Breast epithelium (tissue), 4 donors: ENCODE measurements at regions not wholly inside any gene's neighbourhood (a gene's known extent, or its start where the extent isn't known, plus 50 kb on each side); places are given as distances from the start of the nearest gene placed in this dataset.

Experiments
- DNase-seq, 2 donors: peaks; one replicate each; pipeline ENCODE4 v3.0.0-alpha.2; 2019; ENCODE audit warnings: low spot score in 2 of 2
- H3K27ac ChIP-seq, 2 donors: fragments of 200-600 bp; sonication (generic) in 1 of 2; one replicate each; pipeline ENCODE4 v1.5.1; 2016 to 2019; ENCODE audit warnings: mild to moderate bottlenecking in 1 of 2
- H3K27me3 ChIP-seq, 2 donors: fragments of 200-600 bp; sonication (generic) in 1 of 2; one replicate each; pipeline versions ENCODE4 v1.5.1 to v1.6.0; 2017 to 2019; ENCODE audit warnings: control low read depth in 1 of 2, mild to moderate bottlenecking in 1 of 2
- H3K36me3 ChIP-seq: fragments of 200-600 bp; one replicate; pipeline ENCODE4 v1.5.1; 2019
- H3K4me1 ChIP-seq, 2 donors: fragments of 200-600 bp; sonication (generic); one replicate each; pipeline ENCODE4 v1.5.1; 2016 to 2019; ENCODE audit warnings: control low read depth in 1 of 2
- H3K4me3 ChIP-seq, 3 donors: fragments of 200-600 bp; sonication (generic); 1 replicate in 2 of 3; 2 replicates in 1 of 3; pipeline ENCODE4 v1.5.1; 2016 to 2019; ENCODE audit warnings: mild to moderate bottlenecking in 3 of 3, moderate library complexity in 2 of 3
- H3K9me3 ChIP-seq, 2 donors: fragments of 200-600 bp; sonication (generic) in 1 of 2; one replicate each; pipeline ENCODE4 v1.5.1; 2016 to 2019; ENCODE audit warnings: control low read depth in 1 of 2
- CTCF ChIP-seq, 3 donors: fragments of 450-650 bp; IDR thresholded peaks; one replicate each; pipeline ENCODE4 v1.5.1; 2016 to 2017; ENCODE audit warnings: antibody characterized with exemption in 3 of 3, mild to moderate bottlenecking in 3 of 3, moderate library complexity in 3 of 3
- POLR2A ChIP-seq: fragments of 450-650 bp; IDR thresholded peaks from one replicate; pipeline ENCODE4 v1.6.1; 2016; ENCODE audit warnings: antibody characterized with exemption, mild to moderate bottlenecking, moderate library complexity
- POLR2AphosphoS5 ChIP-seq, 3 donors: sonication (generic); formaldehyde crosslinking; IDR thresholded peaks; one replicate each; pipeline ENCODE4 v1.6.1; 2017; ENCODE audit warnings: antibody characterized with exemption in 3 of 3
- intact Hi-C: fragments of 100-400 bp; cut with DNase I; formaldehyde crosslinking; loops from one replicate; pipeline ENCODE4 v1.15.1; 2023; ENCODE audit warnings: low total_unique reads

GRCh38 chr16:85433477-85433876 is 179.6 kb upstream of the GSE1 start:
- no peaks in the 10 kb centered on the region for H3K9me3 ChIP-seq
- H3K27me3 ChIP-seq = no peaks in the 10 kb centered on the region
- intact Hi-C loops = no loop called here
- no peak for DNase-seq
- H3K27ac ChIP-seq = no peak overlapping the region
- H3K4me3 ChIP-seq = no peak overlapping the region
- TF ChIP-seq POLR2A = no peak
- TF ChIP-seq CTCF (IDR thresholded peaks at IDR 0.05) = no peak
- H3K4me1 ChIP-seq = peaks cover 5 to 6% of the 10 kb centered on the region in 2 donors
- H3K36me3 ChIP-seq = no peaks in the 10 kb centered on the region

- Histone ChIP-seq H3K27ac (no peak overlapping the region), H3K36me3 (no peaks in the 10 kb centered on the region), H3K9me3 (no peaks in the 10 kb centered on the region), H3K4me1 (peaks cover 5 to 6% of the 10 kb centered on the region in 2 donors), H3K4me3 (no peak overlapping the region), H3K27me3 (no peaks in the 10 kb centered on the region)
- DNase-seq = no peak
- intact Hi-C loops = no loop called here
- no peak for TF ChIP-seq POLR2A
- no peak for TF ChIP-seq CTCF (IDR thresholded peaks at IDR 0.05)
- TF ChIP-seq POLR2AphosphoS5 (IDR thresholded peaks at IDR 0.05) = no peak
Measured at GRCh38 chr16:85435286-85435685, 177.8 kb upstream of the GSE1 start.

- intact Hi-C loops = no loop called here
- peaks cover 5 to 6% of the 10 kb centered on the region in 2 donors for H3K4me1 ChIP-seq
Measured at GRCh38 chr16:85435700-85436099, 177.4 kb upstream of the GSE1 start.

GRCh38 chr16:85436207-85436606 is 176.9 kb upstream of the GSE1 start:
- peak overlapping the region; percentile 87 to 92 for H3K27ac ChIP-seq
- no peaks in the 10 kb centered on the region for H3K27me3 ChIP-seq
- TF ChIP-seq POLR2AphosphoS5 (IDR thresholded peaks at IDR 0.05) (no peak), POLR2A (no peak), CTCF (IDR thresholded peaks at IDR 0.05) (no peak)
- H3K9me3 ChIP-seq = no peaks in the 10 kb centered on the region
- peaks cover 5 to 6% of the 10 kb centered on the region in 2 donors for H3K4me1 ChIP-seq
- H3K4me3 ChIP-seq = peak overlapping the region; percentile 8 to 37 (median 10)
- H3K36me3 ChIP-seq = no peaks in the 10 kb centered on the region
- intact Hi-C loops = no loop called here
- no peak for DNase-seq

More at GRCh38 chr16:85435700-85436099, 177.4 kb upstream of the GSE1 start:
- Histone ChIP-seq H3K27ac (peak overlapping the region in 1 of 2 donors; percentile 92), H3K27me3 (no peaks in the 10 kb centered on the region), H3K9me3 (no peaks in the 10 kb centered on the region), H3K36me3 (no peaks in the 10 kb centered on the region), H3K4me3 (no peak overlapping the region)
- TF ChIP-seq CTCF (IDR thresholded peaks at IDR 0.05) = no peak
- TF ChIP-seq POLR2AphosphoS5 (IDR thresholded peaks at IDR 0.05) = no peak
- no peak for DNase-seq

- no peaks in the 10 kb centered on the region for H3K27me3 ChIP-seq
- no peak for DNase-seq
- H3K9me3 ChIP-seq = no peaks in the 10 kb centered on the region
- peak overlapping the region; percentile 87 to 92 for H3K27ac ChIP-seq
- intact Hi-C loops = no loop called here
- TF ChIP-seq CTCF (IDR thresholded peaks at IDR 0.05) (no peak), POLR2A (no peak), POLR2AphosphoS5 (IDR thresholded peaks at IDR 0.05) (no peak)
- peaks cover 5 to 6% of the 10 kb centered on the region in 2 donors for H3K4me1 ChIP-seq
- peak overlapping the region; percentile 8 to 37 (median 10) for H3K4me3 ChIP-seq
- H3K36me3 ChIP-seq = no peaks in the 10 kb centered on the region
Measured at GRCh38 chr16:85436636-85437165, 176.4 kb upstream of the GSE1 start.
